ENCODE measurements at regions not wholly inside any gene's neighbourhood (a gene's known extent, or its start where the extent isn't known, plus 50 kb on each side); places are given as distances from the start of the nearest gene placed in this dataset.
"Not testable (repeated sequence)": the region's sequence is repeated elsewhere in the genome, so short reads cannot be mapped to it uniquely, and the experiment has no call there.

GRCh38 chr4:83196921-83197320 lies 82.4 kb upstream of the PLAC8 start:
- WGBS, 2 donors = 77 to 90% methylated on average over 2 of the region's 2 CpGs
- TF ChIP-seq CTCF (IDR thresholded peaks at IDR 0.05) (no peak), POLR2A (IDR thresholded peaks at IDR 0.05) (no peak)
- no peak for ATAC-seq
- H3K9me3 ChIP-seq = no peaks in the 10 kb centered on the region
- no peak for DNase-seq
- intact Hi-C loops (cut with DNase I) = no loop called here
- H3K4me1 ChIP-seq = no peaks in the 10 kb centered on the region
- H3K36me3 ChIP-seq (replicated peaks in 1 of 2; ENCODE audit: insufficient read depth in 1 of 2, low read depth in 2 of 2) = no peaks in the 10 kb centered on the region
- H3K27me3 ChIP-seq = no peaks in the 10 kb centered on the region
- no peak overlapping the region for H3K4me3 ChIP-seq
- H3K27ac ChIP-seq = no peak overlapping the region

GRCh38 chr4:83195269-83195668 lies 80.7 kb upstream of the PLAC8 start:
- H3K4me3 ChIP-seq = no peak overlapping the region
- H3K9me3 ChIP-seq = no peaks in the 10 kb centered on the region
- no peak for TF ChIP-seq POLR2A (IDR thresholded peaks at IDR 0.05)
- TF ChIP-seq CTCF (IDR thresholded peaks at IDR 0.05) = no peak
- 91% methylated on average over 3 of the region's 3 CpGs for WGBS, 2 donors
- no peak overlapping the region for H3K27ac ChIP-seq
- H3K36me3 ChIP-seq (replicated peaks in 1 of 2; ENCODE audit: insufficient read depth in 1 of 2, low read depth in 2 of 2) = no peaks in the 10 kb centered on the region
- H3K27me3 ChIP-seq = no peaks in the 10 kb centered on the region
- DNase-seq (no peak), ATAC-seq (no peak)
- no peaks in the 10 kb centered on the region for H3K4me1 ChIP-seq
- intact Hi-C loops (cut with DNase I) = no loop called here

GRCh38 chr4:83194588-83194987 lies 80.1 kb upstream of the PLAC8 start:
- DNase-seq; H3K27ac ChIP-seq; intact Hi-C loops (cut with DNase I); H3K4me1 ChIP-seq; H3K36me3 ChIP-seq (replicated peaks in 1 of 2; ENCODE audit: insufficient read depth in 1 of 2, low read depth in 2 of 2); ATAC-seq; H3K9me3 ChIP-seq; H3K27me3 ChIP-seq; H3K4me3 ChIP-seq: not testable (repeated sequence)
- 48 to 54% methylated on average over 7 of the region's 7 CpGs for WGBS, 2 donors

GRCh38 chr4:83192634-83193033 lies 78.1 kb upstream of the PLAC8 start:
- intact Hi-C loops (cut with DNase I) = no loop called here
- H3K36me3 ChIP-seq (replicated peaks in 1 of 2; ENCODE audit: insufficient read depth in 1 of 2, low read depth in 2 of 2) = no peaks in the 10 kb centered on the region
- ATAC-seq (no peak), DNase-seq (no peak)
- H3K4me3 ChIP-seq = no peak overlapping the region
- TF ChIP-seq CTCF (IDR thresholded peaks at IDR 0.05) (no peak), POLR2A (IDR thresholded peaks at IDR 0.05) (no peak)
- H3K27me3 ChIP-seq = no peaks in the 10 kb centered on the region
- no peak overlapping the region for H3K27ac ChIP-seq
- H3K4me1 ChIP-seq = no peaks in the 10 kb centered on the region
- 91 to 92% methylated on average over 6 of the region's 6 CpGs for WGBS, 2 donors
- no peaks in the 10 kb centered on the region for H3K9me3 ChIP-seq

- Histone ChIP-seq H3K4me3 (no peak overlapping the region), H3K27me3 (no peaks in the 10 kb centered on the region), H3K9me3 (no peaks in the 10 kb centered on the region), H3K36me3 (replicated peaks in 1 of 2; ENCODE audit: insufficient read depth in 1 of 2, low read depth in 2 of 2) (no peaks in the 10 kb centered on the region), H3K27ac (no peak overlapping the region), H3K4me1 (no peaks in the 10 kb centered on the region)
- no peak for TF ChIP-seq POLR2A (IDR thresholded peaks at IDR 0.05)
- TF ChIP-seq CTCF (IDR thresholded peaks at IDR 0.05) = no peak
- ATAC-seq (no peak), DNase-seq (no peak)
- intact Hi-C loops (cut with DNase I) = no loop called here
- WGBS, 2 donors = 83 to 84% methylated on average over 2 of the region's 2 CpGs
Observed at GRCh38 chr4:83191026-83191425, 76.5 kb upstream of the PLAC8 start.
